ENCODE measurements at regions not wholly inside any gene's neighbourhood (a gene's known extent, or its start where the extent isn't known, plus 50 kb on each side); places are given as distances from the start of the nearest gene placed in this dataset.

DNA sequence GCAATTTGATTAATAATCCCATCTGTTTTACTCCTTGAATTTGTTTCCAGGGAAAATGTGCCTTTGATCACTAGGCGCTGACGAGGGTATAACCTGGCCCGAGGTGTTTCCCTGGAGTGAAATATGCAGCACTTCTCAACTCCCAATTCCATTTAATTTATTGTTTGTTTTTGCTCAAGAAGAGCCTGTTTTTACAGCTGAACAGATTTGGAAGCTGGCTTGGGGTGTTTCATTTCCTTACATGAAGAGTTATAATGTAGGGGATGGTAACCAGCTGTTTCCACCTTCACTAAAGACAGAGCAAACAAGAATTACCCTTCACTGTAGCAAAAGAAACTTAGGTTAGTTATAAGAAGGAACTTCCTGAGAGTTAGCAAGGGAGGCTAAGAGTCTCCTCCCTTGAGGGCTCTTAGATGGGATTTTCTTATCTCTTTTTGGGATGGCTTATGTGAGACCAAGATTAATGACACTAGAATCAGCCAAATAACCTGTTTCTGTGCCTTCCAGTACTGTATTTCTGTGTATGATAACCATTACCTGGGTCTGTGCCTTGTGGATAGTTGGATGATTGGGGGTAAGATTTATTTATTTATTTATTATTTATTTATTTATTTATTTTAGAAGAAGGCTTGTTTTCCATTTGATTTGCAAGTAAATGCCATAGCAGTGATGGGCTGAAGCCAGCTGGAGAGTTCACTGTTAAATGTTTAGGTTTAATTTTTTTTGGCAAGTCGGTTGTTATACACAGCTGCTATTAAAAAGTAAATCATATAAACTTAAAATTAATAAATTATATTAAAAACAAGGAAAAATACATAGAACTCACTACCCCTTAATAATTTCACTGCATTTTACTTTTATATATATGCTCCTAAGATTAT lies 162.2 kb upstream of the BMP2 start:
- TF ChIP-seq, protein P1, sequence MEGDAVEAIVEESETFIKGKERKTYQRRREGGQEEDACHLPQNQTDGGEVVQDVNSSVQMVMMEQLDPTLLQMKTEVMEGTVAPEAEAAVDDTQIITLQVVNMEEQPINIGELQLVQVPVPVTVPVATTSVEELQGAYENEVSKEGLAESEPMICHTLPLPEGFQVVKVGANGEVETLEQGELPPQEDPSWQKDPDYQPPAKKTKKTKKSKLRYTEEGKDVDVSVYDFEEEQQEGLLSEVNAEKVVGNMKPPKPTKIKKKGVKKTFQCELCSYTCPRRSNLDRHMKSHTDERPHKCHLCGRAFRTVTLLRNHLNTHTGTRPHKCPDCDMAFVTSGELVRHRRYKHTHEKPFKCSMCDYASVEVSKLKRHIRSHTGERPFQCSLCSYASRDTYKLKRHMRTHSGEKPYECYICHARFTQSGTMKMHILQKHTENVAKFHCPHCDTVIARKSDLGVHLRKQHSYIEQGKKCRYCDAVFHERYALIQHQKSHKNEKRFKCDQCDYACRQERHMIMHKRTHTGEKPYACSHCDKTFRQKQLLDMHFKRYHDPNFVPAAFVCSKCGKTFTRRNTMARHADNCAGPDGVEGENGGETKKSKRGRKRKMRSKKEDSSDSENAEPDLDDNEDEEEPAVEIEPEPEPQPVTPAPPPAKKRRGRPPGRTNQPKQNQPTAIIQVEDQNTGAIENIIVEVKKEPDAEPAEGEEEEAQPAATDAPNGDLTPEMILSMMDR (IDR thresholded peaks at IDR 0.05; ENCODE audit: insufficient read depth, low read depth, low read length), result no peak
- no peak for TF ChIP-seq EZH2 (IDR thresholded peaks at IDR 0.05; ENCODE audit: insufficient read depth, low read length)

Data from astrocyte (in vitro differentiated cells and primary cell).